Tibial nerve (tissue), 4 donors: ENCODE measurements at regions not wholly inside any gene's neighbourhood (a gene's known extent, or its start where the extent isn't known, plus 50 kb on each side); places are given as distances from the start of the nearest gene placed in this dataset.

Source experiments
- DNase-seq, 2 donors: peaks; one replicate each; pipeline ENCODE4 v3.0.0-alpha.2; 2019; ENCODE audit warnings: low spot score in 2 of 2
- H3K27ac ChIP-seq, 4 donors: fragments of 200-600 bp; sonication (generic) in 3 of 4; one replicate each; pipeline ENCODE4 v1.5.1; 2017 to 2019; ENCODE audit warnings: mild to moderate bottlenecking in 1 of 4
- H3K27me3 ChIP-seq, 2 donors: fragments of 200-600 bp; sonication (generic) in 1 of 2; one replicate each; pipeline versions ENCODE4 v1.5.1 to v1.6.0; 2017 to 2019
- H3K36me3 ChIP-seq, 3 donors: fragments of 200-600 bp; sonication (generic); one replicate each; pipeline ENCODE4 v1.5.1; 2018 to 2019
- H3K4me1 ChIP-seq, 4 donors: fragments of 200-600 bp; sonication (generic) in 3 of 4; one replicate each; pipeline ENCODE4 v1.5.1; 2017 to 2019
- H3K4me3 ChIP-seq, 4 donors: fragments of 200-600 bp; sonication (generic) in 3 of 4; one replicate each; pipeline ENCODE4 v1.5.1; 2017 to 2019; ENCODE audit warnings: mild to moderate bottlenecking in 1 of 4, moderate library complexity in 1 of 4
- H3K9me3 ChIP-seq, 4 donors: fragments of 200-600 bp; sonication (generic) in 3 of 4; one replicate each; pipeline ENCODE4 v1.5.1; 2017 to 2019
- EP300 ChIP-seq, 2 donors: sonication (generic); formaldehyde crosslinking; IDR thresholded peaks; one replicate each; pipeline ENCODE4 v1.6.1; 2017; ENCODE audit warnings: antibody characterized with exemption in 2 of 2, mild to moderate bottlenecking in 1 of 2
- POLR2A ChIP-seq, 2 donors: fragments of 450-650 bp; IDR thresholded peaks; one replicate each; pipeline ENCODE4 v1.6.1; 2017; ENCODE audit warnings: antibody characterized with exemption in 2 of 2, mild to moderate bottlenecking in 2 of 2, moderate library complexity in 2 of 2
- WGBS, 2 donors: methylation state at CpG; one replicate each; pipeline ENCODE4 v1.1.5; 2018; 5-methylcytosine and 5-hydroxymethylcytosine counted together
- TF ChIP-seq, protein P1 (sequence below), 5 experiments: fragments of 200-600 bp in 3 of 5; fragments of 450-650 bp in 2 of 5; sonication (generic) in 3 of 5; IDR thresholded peaks; one replicate each; pipeline ENCODE4 v1.5.1; 2016 to 2019; ENCODE audit warnings: antibody characterized with exemption in 5 of 5, mild to moderate bottlenecking in 3 of 5, moderate library complexity in 2 of 5

- TF ChIP-seq EP300 (IDR thresholded peaks at IDR 0.05), result no peak
- TF ChIP-seq, protein P1, sequence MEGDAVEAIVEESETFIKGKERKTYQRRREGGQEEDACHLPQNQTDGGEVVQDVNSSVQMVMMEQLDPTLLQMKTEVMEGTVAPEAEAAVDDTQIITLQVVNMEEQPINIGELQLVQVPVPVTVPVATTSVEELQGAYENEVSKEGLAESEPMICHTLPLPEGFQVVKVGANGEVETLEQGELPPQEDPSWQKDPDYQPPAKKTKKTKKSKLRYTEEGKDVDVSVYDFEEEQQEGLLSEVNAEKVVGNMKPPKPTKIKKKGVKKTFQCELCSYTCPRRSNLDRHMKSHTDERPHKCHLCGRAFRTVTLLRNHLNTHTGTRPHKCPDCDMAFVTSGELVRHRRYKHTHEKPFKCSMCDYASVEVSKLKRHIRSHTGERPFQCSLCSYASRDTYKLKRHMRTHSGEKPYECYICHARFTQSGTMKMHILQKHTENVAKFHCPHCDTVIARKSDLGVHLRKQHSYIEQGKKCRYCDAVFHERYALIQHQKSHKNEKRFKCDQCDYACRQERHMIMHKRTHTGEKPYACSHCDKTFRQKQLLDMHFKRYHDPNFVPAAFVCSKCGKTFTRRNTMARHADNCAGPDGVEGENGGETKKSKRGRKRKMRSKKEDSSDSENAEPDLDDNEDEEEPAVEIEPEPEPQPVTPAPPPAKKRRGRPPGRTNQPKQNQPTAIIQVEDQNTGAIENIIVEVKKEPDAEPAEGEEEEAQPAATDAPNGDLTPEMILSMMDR (IDR thresholded peaks at IDR 0.05), result no peak
- no peak for TF ChIP-seq POLR2A (IDR thresholded peaks at IDR 0.05)
- Histone ChIP-seq H3K4me1 (no peaks in the 10 kb centered on the region), H3K27ac (no peak overlapping the region), H3K36me3 (no peaks in the 10 kb centered on the region), H3K9me3 (no peaks in the 10 kb centered on the region), H3K27me3 (no peaks in the 10 kb centered on the region), H3K4me3 (no peak overlapping the region)
- DNase-seq, result no peak
- 95 to 96% methylated on average over 2 of the region's 2 CpGs for WGBS, 2 donors
Measured at GRCh38 chr6:40965046-40965445, 74.0 kb downstream of the UNC5CL start.

DNA sequence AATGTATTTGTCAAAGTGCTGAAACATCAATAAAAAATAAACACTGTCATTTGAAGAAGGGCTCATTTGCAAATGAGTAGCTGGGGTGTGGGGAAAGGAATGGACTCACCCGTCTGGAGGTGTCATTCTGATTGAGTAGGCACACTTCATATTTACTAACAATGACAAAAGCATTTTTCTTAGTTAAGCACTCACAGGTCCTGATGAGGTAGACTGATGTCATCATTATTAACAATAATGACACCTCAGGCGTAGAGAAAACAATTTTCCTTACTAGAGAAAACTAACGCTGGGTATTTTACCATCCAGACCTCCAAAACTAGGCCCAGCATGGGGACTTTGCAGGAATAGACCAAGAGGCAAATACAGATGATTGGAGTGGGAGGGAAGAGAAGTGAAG lies 76.0 kb downstream of the UNC5CL start:
- Histone ChIP-seq H3K36me3 (no peaks in the 10 kb centered on the region), H3K9me3 (no peaks in the 10 kb centered on the region), H3K4me1 (no peaks in the 10 kb centered on the region), H3K27ac (no peak overlapping the region), H3K27me3 (no peaks in the 10 kb centered on the region), H3K4me3 (no peak overlapping the region)
- no peak for DNase-seq
- TF ChIP-seq, protein P1 (IDR thresholded peaks at IDR 0.05), result no peak
- no peak for TF ChIP-seq EP300 (IDR thresholded peaks at IDR 0.05)
- TF ChIP-seq POLR2A (IDR thresholded peaks at IDR 0.05), result no peak
- WGBS, 2 donors, result 91% methylated on average over 3 of the region's 3 CpGs

DNA sequence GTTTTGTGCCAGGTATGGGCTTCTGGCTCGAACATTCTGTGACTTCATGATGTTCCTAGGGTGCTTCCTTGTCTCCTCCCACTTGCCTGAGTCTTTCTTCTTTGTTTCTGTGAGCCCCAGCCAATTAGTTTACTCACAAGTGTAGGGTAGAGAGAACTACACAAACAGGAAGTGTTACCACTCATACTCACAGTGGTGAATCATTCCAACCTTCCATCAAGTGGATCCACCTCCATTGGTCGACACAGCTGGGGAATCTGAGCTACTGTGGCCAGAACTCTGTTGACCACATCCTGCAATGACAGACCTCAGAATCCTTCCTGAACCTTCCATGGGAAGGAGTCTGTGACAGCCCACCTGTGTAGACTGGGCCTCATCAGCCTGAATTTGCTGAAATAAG lies 76.8 kb downstream of the UNC5CL start:
- Histone ChIP-seq H3K9me3 (no peaks in the 10 kb centered on the region), H3K27me3 (no peaks in the 10 kb centered on the region), H3K27ac (no peak overlapping the region), H3K4me3 (no peak overlapping the region), H3K36me3 (no peaks in the 10 kb centered on the region), H3K4me1 (no peaks in the 10 kb centered on the region)
- DNase-seq, result no peak
- 54 to 72% methylated on average over 2 of the region's 2 CpGs for WGBS, 2 donors
- TF ChIP-seq, protein P1 (IDR thresholded peaks at IDR 0.05), result no peak
- TF ChIP-seq EP300 (IDR thresholded peaks at IDR 0.05), result no peak
- no peak for TF ChIP-seq POLR2A (IDR thresholded peaks at IDR 0.05)

DNA sequence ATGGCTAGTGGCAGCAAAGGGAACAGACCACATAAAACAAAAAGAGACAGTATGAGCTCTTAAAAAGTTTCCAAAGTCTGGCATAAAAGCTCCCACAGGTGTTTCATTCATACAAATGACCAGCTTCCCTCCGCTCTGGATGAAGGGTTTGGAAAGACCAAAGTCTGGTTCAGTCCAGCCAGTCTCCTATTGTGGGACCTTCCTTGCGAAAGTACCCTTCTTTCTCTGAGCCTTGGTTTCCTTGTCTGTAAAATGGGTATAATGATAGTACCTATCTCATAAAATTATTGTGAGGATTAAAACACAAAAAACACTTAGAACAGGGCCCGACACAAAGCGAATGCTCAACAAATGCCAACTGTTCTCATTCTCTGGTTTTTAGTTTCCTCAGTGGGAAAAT lies 77.2 kb downstream of the UNC5CL start:
- no peaks in the 10 kb centered on the region for H3K9me3 ChIP-seq
- H3K27me3 ChIP-seq, result no peaks in the 10 kb centered on the region
- WGBS, 2 donors, result 95 to 96% methylated on average over 4 of the region's 4 CpGs
- no peak overlapping the region for H3K4me3 ChIP-seq
- H3K27ac ChIP-seq, result no peak overlapping the region
- DNase-seq, result no peak
- H3K4me1 ChIP-seq, result no peaks in the 10 kb centered on the region
- no peaks in the 10 kb centered on the region for H3K36me3 ChIP-seq
- TF ChIP-seq POLR2A (IDR thresholded peaks at IDR 0.05), result no peak
- TF ChIP-seq, protein P1 (IDR thresholded peaks at IDR 0.05), result no peak
- no peak for TF ChIP-seq EP300 (IDR thresholded peaks at IDR 0.05)

DNA sequence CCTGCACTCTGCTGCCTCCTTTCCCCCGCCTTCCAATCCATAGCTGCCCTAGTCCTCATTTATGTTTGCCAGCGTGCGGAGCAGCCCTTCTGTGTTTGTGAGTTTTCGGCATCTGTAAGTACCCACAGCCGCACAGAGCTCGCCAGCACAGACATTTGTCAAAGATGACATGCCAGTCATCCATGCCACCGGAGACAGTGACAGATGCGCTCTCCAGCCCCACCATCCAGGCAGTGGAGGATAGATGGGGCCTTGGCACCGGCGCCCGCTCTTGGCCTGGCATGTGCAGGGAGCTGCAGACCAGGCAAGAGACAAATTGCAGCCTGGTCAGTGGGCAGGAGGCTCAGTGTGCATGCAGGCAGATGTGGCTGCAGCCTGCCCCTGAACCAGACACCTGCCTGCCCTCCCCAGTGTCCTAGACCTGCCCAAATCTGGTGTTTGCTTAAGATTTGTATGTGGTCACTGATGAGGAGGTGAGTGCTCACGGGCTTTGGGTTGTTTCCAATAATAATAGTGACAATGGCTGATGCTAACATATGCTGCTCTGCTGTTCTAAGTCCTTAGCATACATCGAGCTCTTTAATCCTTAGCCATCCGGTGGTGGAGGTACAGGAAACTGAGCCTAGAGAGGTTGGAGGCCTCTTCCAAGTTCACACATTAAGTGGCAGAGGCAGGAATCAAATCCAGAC lies 78.1 kb downstream of the UNC5CL start:
- Histone ChIP-seq H3K27ac (no peak overlapping the region), H3K4me3 (no peak overlapping the region), H3K36me3 (no peaks in the 10 kb centered on the region), H3K27me3 (no peaks in the 10 kb centered on the region), H3K4me1 (no peaks in the 10 kb centered on the region), H3K9me3 (no peaks in the 10 kb centered on the region)
- no peak for DNase-seq
- no peak for TF ChIP-seq EP300 (IDR thresholded peaks at IDR 0.05)
- 78 to 79% methylated on average over 10 to 11 of the region's 14 CpGs for WGBS, 2 donors
